ENCODE measurements at regions not wholly inside any gene's neighbourhood (a gene's known extent, or its start where the extent isn't known, plus 50 kb on each side); places are given as distances from the start of the nearest gene placed in this dataset.

GRCh38 chr7:67771846-67772605 lies 775.4 kb downstream of the TYW1 start:
- no peak overlapping the region for H3K27ac ChIP-seq
- intact Hi-C loops (cut with DNase I; ENCODE audit: low total_unique reads) (loop anchor here (5.0 kb wide), 1 partner anchor 895 kb away; no protein-coding TSS in a partner anchor), in situ Hi-C loops (cut with MboI; ENCODE audit: low sequenced_read_pairs in 4 of 4) (no loop called here)
- no peaks in the 10 kb centered on the region for H3K36me3 ChIP-seq
- no peak for ATAC-seq
- DNase-seq = no peak
- H3K27me3 ChIP-seq = no peaks in the 10 kb centered on the region
- H3K4me3 ChIP-seq = no peak overlapping the region
- H3K4me1 ChIP-seq = no peaks in the 10 kb centered on the region
- TF ChIP-seq POLR2A (IDR thresholded peaks at IDR 0.05) (no peak), CTCF (IDR thresholded peaks at IDR 0.05 in 4 of 5, conservative IDR thresholded peaks at IDR 0.05 in 1 of 5) (no peak)
- no peaks in the 10 kb centered on the region for H3K9me3 ChIP-seq

- H3K4me1 ChIP-seq = no peaks in the 10 kb centered on the region
These were observed 776.4 kb downstream of the TYW1 start for GRCh38 chr7:67773081-67773480.

GRCh38 chr7:67777119-67777518 lies 780.5 kb downstream of the TYW1 start:
- TF ChIP-seq CTCF (IDR thresholded peaks at IDR 0.05 in 4 of 5, conservative IDR thresholded peaks at IDR 0.05 in 1 of 5) = no peak
- no peak for TF ChIP-seq POLR2A (IDR thresholded peaks at IDR 0.05)
- Histone ChIP-seq H3K9me3 (no peaks in the 10 kb centered on the region), H3K4me3 (no peak overlapping the region), H3K27me3 (no peaks in the 10 kb centered on the region), H3K27ac (no peak overlapping the region), H3K36me3 (no peaks in the 10 kb centered on the region), H3K4me1 (no peaks in the 10 kb centered on the region)
- ATAC-seq = no peak
- in situ Hi-C loops (cut with MboI; ENCODE audit: low sequenced_read_pairs in 4 of 4) (no loop called here), intact Hi-C loops (cut with DNase I; ENCODE audit: low total_unique reads) (no loop called here)
- DNase-seq = no peak

More at GRCh38 chr7:67773081-67773480, 776.4 kb downstream of the TYW1 start:
- Histone ChIP-seq H3K9me3 (no peaks in the 10 kb centered on the region), H3K4me3 (no peak overlapping the region), H3K27ac (no peak overlapping the region), H3K36me3 (no peaks in the 10 kb centered on the region), H3K27me3 (no peaks in the 10 kb centered on the region)
- no peak for TF ChIP-seq CTCF (IDR thresholded peaks at IDR 0.05 in 4 of 5, conservative IDR thresholded peaks at IDR 0.05 in 1 of 5)
- TF ChIP-seq POLR2A (IDR thresholded peaks at IDR 0.05) = no peak
- DNase-seq (no peak), ATAC-seq (no peak)
- intact Hi-C loops (cut with DNase I; ENCODE audit: low total_unique reads) (loop anchor here (5.0 kb wide), 1 partner anchor 894 kb away; no protein-coding TSS in a partner anchor), in situ Hi-C loops (cut with MboI; ENCODE audit: low sequenced_read_pairs in 4 of 4) (no loop called here)

- Histone ChIP-seq H3K9me3 (no peaks in the 10 kb centered on the region), H3K27ac (no peak overlapping the region), H3K27me3 (no peaks in the 10 kb centered on the region), H3K36me3 (no peaks in the 10 kb centered on the region), H3K4me3 (no peak overlapping the region), H3K4me1 (no peaks in the 10 kb centered on the region)
- no peak for ATAC-seq
- in situ Hi-C loops (cut with MboI; ENCODE audit: low sequenced_read_pairs in 4 of 4) (no loop called here), intact Hi-C loops (cut with DNase I; ENCODE audit: low total_unique reads) (no loop called here)
- no peak for DNase-seq
- TF ChIP-seq CTCF (IDR thresholded peaks at IDR 0.05 in 4 of 5, conservative IDR thresholded peaks at IDR 0.05 in 1 of 5) (no peak), POLR2A (IDR thresholded peaks at IDR 0.05) (no peak)
These were observed 785.2 kb downstream of the TYW1 start for GRCh38 chr7:67781841-67782240.

All from gastrocnemius medialis (tissue), 4 donors.